HG02938 (cell line): ENCODE measurements at regions not wholly inside any gene's neighbourhood (a gene's known extent, or its start where the extent isn't known, plus 50 kb on each side); places are given as distances from the start of the nearest gene placed in this dataset.

Source experiments
- ATAC-seq: cut with Tn5 transposase; IDR thresholded peaks from one replicate; pipeline ENCODE4 v1.9.1; 2021; ENCODE audit warnings: mild to moderate bottlenecking, moderate library complexity; ENCODE audit not compliant: unreplicated experiment

DNA sequence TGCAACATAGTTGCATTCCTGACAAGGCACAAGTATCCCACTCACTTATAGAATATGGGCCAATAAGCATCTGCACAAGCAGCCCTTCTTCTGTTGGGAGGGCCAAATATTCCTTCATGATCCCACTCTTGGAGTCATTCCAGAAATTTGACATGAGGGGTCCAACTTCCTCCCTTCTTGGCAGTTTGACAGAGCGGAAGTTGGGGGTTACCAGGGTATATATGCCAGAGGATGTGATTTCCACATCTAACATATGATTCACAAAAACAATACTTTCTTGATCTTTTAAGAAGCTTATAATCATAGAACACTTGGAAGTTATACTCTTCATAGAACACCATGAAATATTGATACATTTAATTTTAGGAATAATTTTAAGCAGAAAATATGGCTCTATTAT, 100.9 kb upstream of the CRBN start:
- no peak for ATAC-seq

DNA sequence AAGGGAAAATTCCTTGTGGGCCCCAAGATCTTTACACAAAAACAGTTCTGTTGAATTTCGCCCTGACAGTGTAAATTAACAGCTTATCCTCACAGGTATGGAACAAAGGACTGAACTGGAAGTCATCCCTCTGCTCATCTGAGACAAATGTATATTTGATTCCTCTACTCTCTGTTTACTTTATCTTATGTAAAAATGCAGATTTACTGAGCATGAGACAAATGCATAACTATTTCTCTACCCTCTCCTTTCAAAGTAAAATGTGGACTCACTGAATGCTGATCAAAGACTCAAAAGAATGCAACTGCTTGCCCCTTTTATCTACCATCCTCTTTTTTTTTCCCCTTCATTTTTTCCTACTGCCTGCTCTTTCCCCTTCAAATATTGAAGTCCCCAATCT, 98.6 kb upstream of the CRBN start:
- ATAC-seq = no peak

DNA sequence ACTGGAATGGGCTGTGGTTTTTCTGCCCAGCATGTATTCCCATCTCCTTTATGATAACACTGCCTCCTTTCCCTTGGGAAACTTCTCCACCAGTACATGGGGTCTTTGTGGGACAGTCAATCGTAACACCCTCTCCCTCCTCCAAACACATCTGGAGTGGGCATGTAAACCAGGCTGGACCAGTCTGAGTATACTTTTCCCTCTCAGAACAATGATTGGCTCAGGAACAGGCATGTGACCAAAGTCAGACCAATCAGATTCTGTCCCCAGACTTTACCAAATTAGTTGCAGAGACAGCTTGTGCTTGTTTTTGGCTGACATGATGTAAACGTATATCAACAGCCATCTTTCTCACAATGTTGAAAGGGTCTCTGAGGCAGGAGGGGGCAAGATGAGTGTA, 97.1 kb upstream of the CRBN start:
- ATAC-seq = no peak

DNA sequence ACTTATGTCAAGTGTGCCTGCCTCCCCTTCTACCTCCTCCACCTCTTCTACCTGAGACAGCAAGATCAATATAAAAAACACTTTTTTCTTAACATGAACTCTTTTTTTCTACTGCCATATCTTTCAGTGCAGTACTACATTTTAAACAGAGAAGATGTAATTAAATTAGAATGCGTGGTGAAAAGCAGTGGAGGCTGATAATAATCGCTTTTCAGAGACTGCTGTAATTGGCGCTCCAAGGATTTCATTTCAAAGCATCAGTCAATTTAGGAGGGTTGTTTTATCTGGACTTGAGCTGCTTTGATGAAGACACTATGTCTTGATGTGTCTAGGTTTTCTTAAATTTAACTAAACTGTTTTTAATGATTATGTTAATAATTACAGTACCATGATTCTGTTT, 85.3 kb upstream of the CRBN start:
- ATAC-seq = no peak

DNA sequence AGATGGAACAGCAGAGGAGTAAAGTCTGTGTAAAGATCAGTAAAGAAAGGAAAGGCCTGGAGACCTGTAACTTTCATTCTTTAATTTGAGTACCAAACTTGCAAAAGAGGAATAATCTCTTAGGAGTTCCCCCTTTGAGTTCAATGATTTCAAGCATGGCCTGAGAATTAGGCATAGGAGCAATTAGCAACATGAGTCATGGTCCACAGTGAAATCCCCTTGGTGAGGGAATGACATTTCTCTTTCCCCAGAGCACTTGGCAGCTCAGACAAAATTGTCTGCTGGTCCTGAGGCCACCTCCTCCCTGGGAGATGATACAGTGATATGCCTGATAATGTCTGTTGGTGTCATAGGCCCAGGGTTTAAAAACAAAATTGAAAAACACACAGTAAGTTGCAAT, 81.4 kb upstream of the CRBN start:
- ATAC-seq = no peak

DNA sequence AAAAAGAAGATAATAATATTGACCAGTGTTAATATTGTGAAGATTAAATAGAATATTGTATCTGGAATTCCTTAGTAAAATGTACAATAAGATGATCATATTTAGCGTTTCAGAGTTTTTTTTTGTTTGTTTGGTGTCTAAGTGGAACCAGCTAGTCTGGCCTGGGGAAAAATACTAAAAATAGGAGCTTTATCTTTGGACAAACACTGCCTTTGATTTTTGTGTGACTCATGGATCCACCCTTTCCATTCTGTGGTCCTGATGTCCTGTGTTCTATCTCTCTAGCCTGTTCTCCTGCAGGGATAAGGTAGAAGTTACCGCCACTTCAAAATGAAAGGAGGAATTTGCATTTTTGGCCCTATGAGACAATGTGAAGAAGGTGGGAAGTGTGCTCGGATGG, 79.7 kb upstream of the CRBN start:
- ATAC-seq = no peak

DNA sequence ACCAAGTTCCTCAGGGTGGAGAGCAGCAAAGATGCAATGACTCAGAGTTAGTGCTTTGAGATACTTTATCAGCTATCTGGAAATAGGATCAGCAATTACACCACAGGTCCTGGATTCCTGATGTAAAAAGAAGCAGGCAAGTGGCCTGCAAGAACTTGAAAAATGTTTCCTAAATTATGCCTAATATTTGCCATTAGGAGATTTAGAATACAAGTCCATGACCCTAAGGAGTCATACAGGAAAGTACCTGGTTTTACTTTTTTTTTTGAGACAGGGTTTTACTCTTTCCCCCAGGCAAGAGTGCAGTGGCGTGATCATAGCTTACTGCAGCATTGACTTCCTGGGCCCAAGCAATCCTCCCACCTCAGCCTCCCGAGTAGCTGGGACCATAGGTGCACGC, 78.8 kb upstream of the CRBN start:
- ATAC-seq = no peak

DNA sequence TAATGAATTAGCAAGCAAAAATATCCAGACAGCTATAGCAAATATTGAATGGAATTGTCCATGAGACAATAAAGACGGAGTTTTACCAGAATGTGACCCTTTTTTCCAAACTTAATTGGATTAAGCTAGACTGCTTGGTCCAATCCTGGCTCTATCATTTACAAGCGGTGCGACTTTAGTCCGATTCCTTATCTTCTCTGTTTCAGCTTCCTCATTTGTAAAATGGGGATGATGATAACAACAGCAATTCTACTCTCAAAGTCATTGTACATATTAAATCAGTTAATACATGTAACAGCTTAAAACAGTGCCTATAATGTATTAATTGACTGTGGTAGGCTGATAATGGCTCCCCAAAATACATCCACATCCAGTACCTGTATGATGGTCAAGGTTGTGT, 62.1 kb upstream of the CRBN start:
- ATAC-seq = no peak

DNA sequence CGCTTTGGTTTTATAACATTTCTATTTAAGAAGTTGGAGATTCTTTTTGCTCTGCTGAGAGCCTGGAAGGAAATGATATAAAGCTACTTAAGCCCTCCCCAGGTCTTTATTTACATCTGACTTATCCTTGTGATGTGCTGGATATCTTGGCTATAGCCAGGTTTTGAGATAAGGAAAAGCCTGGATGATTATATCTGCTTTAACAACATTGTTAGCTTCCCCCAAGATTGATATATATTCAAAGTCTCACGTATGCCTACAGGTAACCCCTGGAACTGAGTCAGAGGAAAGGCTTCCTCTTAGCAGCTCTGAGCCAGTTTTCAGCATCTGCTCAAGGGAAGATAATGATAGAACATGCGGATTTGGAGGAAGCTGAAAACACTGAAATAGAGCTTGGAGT, 61.5 kb upstream of the CRBN start:
- ATAC-seq = no peak

DNA sequence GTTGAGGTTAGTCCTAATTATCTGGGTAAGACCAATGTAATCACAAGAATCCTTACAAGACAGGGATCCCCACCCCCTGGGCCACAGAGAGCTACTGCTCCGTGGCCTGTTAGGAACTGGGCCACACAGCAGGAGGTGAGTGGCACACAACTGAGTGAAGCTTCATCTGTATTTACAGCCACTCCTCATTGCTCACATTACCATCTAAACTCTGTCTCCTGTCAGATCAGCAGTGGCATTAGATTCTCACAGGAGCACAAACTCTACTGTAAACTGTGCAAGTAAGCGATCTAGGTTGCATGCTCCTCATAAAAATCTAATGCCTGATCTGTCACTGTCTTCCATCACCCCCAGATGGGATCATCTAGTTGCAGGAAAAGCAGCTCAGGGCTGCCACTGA, 58.5 kb upstream of the CRBN start:
- ATAC-seq = no peak

DNA sequence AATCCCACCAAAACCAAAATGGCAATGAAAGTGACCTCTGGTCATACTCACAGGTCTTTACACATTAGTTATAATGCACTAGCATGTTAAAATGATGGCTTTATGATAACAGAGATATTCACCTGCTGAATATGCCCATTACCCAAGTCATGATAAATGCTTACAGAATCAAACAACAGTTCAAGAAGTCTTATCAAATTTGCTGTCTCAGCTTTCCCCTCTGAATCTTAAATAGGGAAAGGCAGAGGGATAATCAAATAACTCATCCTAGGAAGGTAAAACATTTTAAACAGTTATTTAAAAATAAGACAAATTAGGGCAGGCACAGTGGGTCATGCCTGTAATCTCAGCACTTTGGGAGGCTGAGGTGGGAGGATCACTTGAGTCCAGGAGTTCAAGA, 52.8 kb upstream of the CRBN start:
- ATAC-seq = no peak
